WI38 (cell line): ENCODE measurements at regions not wholly inside any gene's neighbourhood (a gene's known extent, or its start where the extent isn't known, plus 50 kb on each side); places are given as distances from the start of the nearest gene placed in this dataset.
"Not testable (repeated sequence)": the region's sequence is repeated elsewhere in the genome, so short reads cannot be mapped to it uniquely, and the experiment has no call there.

ENCODE experiments used
- H3K4me3 ChIP-seq: 2 replicates; pipeline ENCODE4 v1.5.1; 2011; ENCODE audit warnings: low read depth, mild to moderate bottlenecking, control low read depth, low read length
- TF ChIP-seq, protein P1 (sequence below): IDR thresholded peaks from 2 replicates; pipeline ENCODE4 v1.5.1; 2012; ENCODE audit warnings: low read depth, mild to moderate bottlenecking, control low read depth, low read length

DNA sequence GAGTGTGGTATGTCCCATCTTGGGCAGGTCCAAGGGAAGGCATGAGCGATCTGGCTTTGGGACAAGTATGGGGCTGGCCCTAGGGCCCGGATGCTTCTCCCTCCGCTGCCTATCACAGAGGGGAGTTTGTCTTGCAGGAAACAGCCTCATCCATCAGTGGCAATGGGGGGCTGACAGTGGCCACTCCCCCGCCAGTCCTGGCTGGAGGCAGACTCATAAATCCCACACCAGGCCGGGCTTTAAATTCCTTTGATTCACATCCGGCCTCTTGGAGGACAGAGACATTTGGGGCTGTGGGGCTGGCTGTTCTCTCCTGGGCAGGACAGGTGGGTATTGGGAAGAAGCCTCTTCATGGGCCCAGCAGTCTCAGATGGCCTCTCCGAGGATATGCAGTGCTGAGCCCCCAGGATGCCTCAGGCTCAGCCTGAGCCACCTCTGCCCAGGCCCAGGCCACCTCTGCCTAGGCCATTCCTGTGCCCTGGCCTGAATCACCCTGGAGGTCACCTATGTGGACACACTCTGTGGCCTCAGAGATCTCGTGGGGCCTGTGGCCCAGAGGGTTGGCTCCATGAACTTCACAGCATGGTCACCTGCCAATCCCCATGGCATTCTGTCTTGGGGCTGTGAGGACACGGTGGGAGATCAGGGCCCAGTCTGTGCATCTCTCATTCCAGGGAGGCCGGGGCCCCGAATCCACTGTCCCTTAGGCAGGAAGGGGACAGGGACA, 84.2 kb upstream of the GOLGA6L4 start:
- no peak overlapping the region for H3K4me3 ChIP-seq
- TF ChIP-seq, protein P1, sequence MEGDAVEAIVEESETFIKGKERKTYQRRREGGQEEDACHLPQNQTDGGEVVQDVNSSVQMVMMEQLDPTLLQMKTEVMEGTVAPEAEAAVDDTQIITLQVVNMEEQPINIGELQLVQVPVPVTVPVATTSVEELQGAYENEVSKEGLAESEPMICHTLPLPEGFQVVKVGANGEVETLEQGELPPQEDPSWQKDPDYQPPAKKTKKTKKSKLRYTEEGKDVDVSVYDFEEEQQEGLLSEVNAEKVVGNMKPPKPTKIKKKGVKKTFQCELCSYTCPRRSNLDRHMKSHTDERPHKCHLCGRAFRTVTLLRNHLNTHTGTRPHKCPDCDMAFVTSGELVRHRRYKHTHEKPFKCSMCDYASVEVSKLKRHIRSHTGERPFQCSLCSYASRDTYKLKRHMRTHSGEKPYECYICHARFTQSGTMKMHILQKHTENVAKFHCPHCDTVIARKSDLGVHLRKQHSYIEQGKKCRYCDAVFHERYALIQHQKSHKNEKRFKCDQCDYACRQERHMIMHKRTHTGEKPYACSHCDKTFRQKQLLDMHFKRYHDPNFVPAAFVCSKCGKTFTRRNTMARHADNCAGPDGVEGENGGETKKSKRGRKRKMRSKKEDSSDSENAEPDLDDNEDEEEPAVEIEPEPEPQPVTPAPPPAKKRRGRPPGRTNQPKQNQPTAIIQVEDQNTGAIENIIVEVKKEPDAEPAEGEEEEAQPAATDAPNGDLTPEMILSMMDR = no peak

DNA sequence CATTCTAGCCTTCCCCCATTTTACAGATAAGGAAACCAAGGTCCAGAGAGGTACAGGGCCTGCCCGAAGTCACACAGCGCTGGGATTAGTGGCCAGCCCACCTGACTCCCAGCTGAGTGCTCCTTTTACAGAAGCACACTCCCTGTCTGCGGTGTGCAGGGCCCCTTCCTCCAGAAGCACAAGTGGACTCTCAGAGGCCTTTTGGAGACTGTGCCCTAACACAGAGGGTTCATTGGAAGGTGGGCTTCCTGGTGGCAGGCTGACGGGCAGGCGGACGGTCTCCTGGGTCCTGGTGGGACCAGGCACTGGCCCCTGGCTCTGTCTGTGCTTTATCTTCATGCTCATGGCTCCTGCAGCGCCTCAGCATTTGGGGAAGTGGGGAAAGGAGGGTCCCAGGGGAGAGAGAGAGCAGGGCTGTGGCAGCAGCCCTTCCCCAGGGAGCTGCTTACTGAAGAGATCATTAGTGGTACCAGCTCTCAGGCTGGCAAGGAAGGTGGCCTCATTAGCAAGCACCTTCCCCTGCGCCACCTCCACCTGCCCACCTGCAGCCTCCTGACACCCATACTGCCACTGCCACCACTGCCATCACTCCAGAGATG, 83.1 kb upstream of the GOLGA6L4 start:
- H3K4me3 ChIP-seq = not testable (repeated sequence)

DNA sequence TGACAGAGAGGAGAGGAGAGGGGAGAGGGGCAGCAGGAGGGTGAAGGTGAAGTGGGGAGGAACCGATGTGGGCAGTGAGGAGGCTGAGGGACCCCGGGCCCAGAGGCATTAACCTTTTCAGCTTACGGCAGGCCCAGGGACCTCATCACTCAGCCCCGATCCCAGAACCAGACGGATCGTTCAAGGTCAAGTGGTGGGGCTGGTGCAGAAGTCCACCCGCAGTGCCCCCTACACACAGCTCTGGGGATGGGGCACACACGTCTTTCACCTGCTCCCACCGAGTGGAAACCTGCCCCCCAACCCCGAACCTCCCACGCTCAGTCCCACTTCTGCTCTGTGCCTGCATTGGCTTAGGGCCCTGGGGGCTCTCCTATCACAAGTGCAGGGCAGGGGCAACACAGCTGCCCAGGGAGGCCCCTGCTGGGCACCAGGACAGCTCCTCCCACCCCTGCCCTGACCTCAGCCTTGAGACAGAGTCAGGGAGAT, 81.9 kb upstream of the GOLGA6L4 start:
- H3K4me3 ChIP-seq = not testable (repeated sequence)

DNA sequence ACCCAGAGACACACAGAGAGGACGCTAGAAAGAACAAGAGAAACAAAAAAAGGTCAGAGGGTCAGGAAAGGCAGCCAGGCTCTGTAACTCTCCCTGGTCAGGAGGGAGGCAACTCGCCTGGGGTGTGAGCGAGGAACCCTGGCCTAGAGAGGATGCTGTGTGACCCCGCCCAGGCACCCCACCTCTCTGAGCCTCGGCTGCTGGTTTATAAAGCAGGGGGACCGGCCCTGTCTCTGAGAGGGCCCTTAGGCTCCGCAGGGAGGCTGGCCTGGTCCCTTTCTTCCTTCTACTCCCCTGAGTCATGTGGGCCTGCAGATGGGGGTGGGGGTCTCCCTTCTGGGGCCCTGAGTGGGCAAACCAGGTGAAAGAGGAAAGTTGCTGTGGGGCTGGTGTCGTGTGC, 81.3 kb upstream of the GOLGA6L4 start:
- H3K4me3 ChIP-seq = not testable (repeated sequence)

DNA sequence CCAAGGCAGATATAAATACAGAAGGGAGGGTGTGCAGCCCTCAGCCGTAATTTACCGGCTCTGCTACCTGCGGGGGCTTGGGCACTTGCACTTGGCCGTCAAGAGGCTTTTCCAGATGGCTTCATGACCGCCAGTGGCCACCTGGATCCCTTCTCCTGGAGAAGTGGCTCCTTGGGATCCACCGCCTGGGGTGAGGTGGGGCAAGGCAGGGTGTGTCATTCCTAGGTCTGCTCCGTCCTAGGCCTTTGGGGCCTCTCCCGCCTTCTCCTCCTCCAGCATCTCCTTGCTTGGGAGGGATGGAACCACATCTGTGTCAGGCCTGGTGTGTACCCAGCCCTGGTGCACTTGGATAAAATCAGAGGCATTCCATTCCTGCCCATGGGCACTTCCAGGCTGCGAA, 80.8 kb upstream of the GOLGA6L4 start:
- H3K4me3 ChIP-seq = not testable (repeated sequence)

DNA sequence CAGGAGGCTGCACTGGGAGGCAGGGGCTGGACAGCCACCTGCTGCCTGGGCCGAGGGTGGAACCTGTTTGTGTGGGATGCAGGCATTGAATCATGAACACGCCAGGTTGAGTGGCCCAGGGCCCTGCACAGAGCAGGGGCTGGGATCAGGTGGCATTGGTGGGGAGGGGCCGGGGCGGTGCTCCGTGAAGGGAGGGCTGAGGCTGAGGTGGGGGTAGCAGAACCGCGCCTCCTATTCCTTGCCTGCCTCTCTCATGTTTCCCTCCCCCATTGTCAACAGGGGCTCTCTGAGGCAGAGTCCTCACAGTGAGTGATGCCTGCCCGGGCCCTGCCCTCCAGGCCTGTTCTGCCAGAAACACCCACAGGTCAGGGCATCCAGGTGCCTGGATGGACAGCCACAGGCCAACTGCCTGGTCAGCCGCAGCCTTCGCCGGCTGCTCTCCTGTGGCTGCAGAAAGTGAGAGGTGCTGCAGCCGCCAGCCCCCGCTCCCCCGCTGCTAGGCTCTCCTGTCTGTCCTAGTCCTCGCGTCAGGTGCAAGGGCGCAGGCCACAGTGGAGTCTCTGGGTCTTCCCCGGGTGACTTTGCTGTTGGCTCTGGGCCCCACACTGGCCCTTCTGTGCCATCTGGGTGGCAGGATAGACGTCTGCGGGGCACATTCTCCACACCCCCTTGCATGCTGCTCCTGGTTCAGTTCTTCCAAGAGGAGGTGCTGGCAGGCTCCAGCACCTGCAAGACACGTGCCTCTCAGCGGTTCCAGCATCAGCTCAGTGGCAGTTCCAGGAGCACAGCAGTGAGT, 79.6 kb upstream of the GOLGA6L4 start:
- H3K4me3 ChIP-seq = not testable (repeated sequence)

DNA sequence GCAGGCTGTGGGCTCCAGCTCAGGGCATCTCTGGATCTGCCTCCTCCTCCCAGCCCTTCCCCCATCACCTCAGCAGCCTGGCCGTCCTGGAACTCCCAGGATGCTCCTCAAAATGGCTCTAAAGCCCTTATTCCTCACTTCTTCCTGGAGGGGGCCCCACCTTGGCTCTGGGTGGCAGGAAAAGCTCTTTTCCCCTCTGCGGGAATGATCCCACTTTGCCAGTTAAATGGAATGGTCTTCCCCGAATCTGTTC, 79.1 kb upstream of the GOLGA6L4 start:
- H3K4me3 ChIP-seq = not testable (repeated sequence)

DNA sequence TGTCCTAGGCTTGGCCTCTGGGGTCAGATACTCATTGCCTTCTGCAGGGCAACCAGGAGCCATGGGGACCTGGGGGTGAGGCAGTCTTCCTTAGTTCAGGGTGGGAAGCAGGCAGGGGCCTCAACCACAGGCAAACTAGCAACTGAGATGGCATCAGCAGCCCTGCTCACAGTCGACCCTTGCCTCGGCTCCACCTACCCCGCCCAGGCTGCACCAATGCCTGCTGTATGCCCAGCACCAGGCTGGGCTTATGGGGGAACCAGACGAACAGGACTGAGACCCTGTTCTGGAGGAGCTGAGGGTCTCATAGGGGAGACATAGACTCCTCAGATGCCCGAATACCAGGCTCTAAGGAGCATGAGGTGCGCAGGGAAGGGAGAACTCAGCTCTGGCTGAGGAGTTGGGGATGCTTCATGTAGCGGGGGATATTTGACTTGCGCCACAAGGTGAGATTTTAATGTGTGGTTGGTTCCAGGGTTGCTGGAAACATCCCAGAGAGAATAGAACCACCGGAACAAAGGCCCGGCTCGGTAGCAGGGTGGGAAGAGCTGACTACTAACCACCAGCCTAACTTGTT, 78.4 kb upstream of the GOLGA6L4 start:
- H3K4me3 ChIP-seq = not testable (repeated sequence)

DNA sequence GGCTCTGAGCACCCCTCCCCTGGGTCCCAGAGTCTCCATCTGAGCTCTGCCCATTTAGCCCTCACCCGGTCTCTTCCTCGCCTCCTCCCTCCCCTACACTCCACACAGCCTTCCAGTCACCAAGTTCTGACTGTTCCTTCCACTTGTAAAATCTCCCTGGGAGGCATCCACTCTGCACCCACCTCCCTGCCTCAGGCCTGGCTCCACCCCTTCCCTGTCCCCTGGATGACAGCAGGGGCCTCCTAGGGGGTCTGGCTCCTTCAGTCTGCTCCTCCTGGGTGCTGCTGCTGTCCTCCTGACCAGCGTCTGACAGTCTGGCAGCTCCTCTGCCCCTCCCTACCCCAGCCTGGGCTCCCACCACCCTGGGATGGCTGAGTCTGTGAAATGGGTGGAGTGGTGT, 77.7 kb upstream of the GOLGA6L4 start:
- H3K4me3 ChIP-seq = not testable (repeated sequence)

DNA sequence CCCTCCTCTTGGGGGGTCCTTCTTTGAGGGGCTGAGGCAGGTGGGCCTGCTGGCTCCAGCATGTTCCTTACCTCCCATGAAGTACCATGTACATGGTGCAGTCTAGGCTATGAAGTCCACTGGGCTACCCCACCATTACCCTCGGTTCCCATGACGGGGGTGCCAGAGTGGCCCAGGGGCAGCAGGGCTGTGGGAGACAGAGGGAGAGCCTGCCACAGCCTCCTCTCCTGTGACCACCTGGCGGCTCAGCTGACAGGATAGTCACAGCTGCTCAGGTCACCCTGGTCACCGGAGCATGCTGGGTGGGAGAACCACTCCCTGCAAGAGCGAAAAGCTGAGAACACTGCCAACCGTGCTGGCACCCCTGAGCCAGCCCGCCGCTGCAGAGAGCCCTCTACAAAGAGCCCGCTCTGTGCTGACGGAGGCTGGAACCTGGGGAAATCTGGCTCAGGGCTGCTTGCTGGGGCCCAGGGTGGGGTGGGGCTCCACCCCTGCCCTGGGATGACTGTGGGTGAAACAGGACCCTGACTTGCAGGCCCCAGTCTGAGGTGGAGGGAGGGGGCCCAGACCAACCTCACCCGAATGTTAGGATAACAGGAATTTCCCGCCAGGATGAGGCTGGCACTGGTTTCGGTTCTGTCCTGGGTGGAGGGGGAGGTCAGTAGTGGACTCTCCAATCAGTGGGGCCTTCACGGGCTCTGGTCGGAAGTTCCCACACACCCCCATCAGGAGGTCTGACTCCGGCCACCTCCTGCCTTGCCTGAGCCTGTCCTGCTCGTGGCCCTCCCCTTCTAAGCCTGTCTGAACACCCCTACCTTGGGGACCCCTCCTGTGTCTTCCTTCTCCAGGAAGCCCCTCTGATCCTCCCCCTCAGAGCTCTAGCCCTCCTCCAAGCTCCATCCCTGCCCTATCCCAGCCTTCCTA, 76.0 kb upstream of the GOLGA6L4 start:
- H3K4me3 ChIP-seq = not testable (repeated sequence)

DNA sequence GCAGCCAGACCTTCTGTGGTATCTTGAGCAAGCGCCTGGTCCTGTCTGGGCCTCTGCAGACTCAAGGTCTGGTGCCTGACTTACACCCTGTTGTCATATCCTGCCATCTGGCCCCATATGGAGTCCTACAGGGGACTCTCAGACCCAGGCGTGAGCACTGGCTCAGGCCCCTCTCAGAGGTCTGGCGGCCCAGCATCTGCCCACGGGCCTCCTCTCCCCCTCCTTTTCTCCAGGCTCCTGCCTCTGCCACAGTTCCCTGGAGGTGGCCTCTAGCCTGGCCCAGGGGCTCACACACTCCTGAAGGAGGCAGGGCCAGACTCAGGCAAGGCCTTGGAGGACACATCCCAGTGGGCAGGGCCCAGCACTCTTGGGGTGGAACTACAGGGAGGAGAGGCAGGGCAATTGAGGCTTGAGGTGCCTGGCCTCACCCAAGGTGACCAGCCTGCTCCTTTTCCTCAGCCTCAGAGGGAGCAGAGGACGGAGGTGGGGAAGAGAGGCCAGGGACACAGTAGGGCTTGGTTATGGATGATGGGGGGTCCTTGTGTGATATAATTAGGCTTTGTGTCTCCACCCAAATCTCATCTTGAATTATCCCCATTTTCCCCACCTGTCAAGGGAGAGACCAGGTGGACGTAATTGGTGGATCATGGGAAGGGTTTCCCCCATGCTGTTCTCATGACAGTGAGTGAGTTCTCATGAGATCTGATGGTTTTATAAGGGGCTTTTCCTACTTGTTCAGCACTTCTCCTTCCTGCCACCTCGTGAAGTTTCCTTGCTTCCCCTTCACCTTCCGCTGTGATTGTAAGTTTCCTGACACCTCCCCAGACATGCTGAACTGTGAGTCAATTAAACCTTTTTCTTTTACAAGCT, 70.9 kb upstream of the GOLGA6L4 start:
- H3K4me3 ChIP-seq = not testable (repeated sequence)

DNA sequence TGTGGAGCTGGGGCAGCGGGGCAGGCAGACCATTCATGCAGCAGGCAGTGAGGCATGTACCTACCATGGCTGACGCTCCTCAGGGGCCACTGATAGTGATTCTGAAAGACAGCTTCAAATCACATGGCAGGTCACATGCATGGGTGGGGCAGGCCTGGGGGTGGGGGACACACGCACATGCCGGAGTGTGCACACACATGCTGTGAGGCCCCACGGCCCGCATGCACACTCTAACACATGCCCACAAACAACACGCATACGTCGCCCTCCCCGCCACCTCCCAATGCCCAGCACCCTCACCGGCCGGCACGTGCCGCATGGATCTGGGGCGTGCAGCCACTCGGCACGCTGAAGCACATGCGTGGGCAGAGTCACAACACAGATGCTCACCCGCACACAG, 65.5 kb upstream of the GOLGA6L4 start:
- not testable (repeated sequence) for H3K4me3 ChIP-seq

DNA sequence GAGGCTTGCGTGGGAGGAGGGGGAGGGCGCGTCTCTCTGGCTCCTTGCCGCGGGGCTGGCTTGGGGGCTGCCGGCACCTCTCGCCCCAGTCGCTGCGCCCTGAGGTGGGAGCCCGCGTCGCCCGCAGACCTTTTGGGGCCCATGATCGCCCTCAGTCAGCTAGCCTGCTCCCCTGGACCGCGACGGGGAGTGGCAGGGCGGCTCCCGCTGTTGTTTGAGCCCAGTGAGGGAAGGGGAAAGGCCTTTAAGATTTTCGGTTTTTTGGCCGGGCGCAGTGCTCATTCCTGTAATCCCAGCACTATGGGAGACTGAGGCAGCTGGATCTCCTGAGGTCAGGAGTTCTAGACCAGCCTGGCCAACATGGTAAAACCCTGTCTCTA, 62.4 kb upstream of the GOLGA6L4 start:
- H3K4me3 ChIP-seq = not testable (repeated sequence)
